ENCODE measurements at regions not wholly inside any gene's neighbourhood (a gene's known extent, or its start where the extent isn't known, plus 50 kb on each side); places are given as distances from the start of the nearest gene placed in this dataset.
A peak's percentile ranks its signal among the peaks of the same experiment; 100 is the strongest.

GRCh38 chr1:219358080-219358479 is 184.4 kb downstream of the LYPLAL1 start:
- DNase-seq = no peak

- no peak for DNase-seq
Observed at GRCh38 chr1:219354962-219355361, 181.3 kb downstream of the LYPLAL1 start.

- no peak for DNase-seq
Observed at GRCh38 chr1:219352961-219353651, 179.4 kb downstream of the LYPLAL1 start.

- DNase-seq = no peak
Observed at GRCh38 chr1:219350172-219350931, 176.7 kb downstream of the LYPLAL1 start.

DNA sequence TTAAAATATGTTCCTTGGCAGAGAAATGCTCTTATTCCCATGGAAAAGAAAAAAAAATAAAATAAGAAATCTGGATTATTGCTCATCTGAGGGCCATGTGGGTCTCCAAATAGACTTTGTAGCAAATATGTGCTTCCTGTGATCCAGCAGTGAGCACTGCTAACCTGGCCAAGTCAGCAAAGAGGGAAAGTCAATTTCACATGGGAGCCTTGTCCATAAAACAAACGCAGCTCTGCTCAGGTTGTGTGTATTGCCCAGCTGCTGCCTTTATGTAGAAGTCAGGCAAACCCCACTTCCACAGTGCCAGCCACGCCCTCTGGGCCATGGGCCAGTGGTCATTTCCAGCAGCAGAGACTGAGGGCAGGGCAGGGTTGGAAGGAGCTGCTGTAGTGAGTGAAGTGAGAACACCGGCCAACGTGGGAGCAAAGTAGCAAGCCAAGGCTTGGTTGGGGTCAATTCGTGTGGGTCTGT is 174.3 kb downstream of the LYPLAL1 start:
- peak in 1 of 56 donors; percentile 0 for DNase-seq

GRCh38 chr1:219347376-219347775 is 173.7 kb downstream of the LYPLAL1 start:
- no peak for DNase-seq

DNA sequence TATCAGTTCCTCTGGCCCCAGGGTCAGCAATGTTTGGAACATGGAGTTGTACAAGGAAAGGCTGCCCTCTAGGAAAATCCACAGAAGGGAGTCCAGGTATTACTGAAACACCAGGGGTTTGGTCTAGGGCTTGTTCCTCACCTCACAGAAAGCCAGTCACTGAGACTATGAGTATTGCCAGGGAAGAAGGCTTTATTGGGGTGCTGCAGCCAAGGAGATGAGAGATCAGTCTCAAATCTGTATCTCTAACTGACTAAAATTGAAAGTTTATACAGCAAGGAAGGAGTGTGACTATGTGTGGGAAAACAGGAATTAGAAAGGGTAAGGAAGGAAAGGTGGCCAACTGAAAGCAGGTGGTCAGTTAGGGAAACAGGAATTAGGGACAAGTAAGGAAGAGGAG is 172.3 kb downstream of the LYPLAL1 start:
- DNase-seq = no peak

- no peak for DNase-seq
Observed at GRCh38 chr1:219342836-219343235, 169.2 kb downstream of the LYPLAL1 start.

DNA sequence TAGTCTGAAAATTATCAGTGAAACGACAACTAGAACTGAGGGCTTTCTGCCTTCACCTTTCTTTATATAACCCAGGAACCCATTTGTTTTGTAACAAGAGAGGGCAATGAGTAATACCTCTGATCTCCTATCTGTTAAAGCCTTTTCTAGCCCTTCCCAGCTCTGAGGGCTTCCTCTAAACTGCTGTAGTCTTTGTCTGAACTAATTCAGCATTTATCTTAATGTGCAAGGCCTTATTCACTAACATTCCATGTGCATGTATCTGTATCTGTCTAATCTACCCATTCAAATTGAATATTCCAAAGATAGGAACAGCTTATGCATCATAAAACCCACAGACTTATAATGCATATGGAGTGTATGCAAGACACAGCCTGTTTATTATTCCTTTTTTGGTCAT is 167.1 kb downstream of the LYPLAL1 start:
- no peak for DNase-seq

GRCh38 chr1:219339466-219339865 is 165.8 kb downstream of the LYPLAL1 start:
- no peak for DNase-seq

- no peak for DNase-seq
Observed at GRCh38 chr1:219337588-219337987, 163.9 kb downstream of the LYPLAL1 start.

DNA sequence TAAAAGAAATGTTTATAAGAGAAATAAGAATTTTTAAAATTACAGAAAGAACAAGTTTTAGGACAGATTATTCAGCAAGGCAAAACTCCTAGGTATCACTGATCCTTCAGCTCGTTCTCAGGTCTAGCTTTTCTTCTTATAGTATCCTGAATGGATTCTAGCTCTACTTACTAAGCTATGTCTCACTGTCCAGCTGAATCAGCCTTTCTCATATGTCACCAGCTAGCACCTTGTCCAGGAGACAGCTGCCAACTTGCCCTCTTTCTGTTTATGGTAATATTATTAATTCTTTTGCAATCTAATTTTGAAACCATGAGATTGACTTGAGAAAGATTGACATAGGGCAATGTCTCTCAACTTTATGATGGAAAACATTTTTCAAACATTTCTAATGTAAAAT is 159.9 kb downstream of the LYPLAL1 start:
- no peak for DNase-seq

GRCh38 chr1:219331424-219331823 is 157.7 kb downstream of the LYPLAL1 start:
- no peak for DNase-seq

- DNase-seq = no peak
Observed at GRCh38 chr1:219330669-219331068, 157.0 kb downstream of the LYPLAL1 start.

GRCh38 chr1:219330001-219330400 is 156.3 kb downstream of the LYPLAL1 start:
- no peak for DNase-seq

DNA sequence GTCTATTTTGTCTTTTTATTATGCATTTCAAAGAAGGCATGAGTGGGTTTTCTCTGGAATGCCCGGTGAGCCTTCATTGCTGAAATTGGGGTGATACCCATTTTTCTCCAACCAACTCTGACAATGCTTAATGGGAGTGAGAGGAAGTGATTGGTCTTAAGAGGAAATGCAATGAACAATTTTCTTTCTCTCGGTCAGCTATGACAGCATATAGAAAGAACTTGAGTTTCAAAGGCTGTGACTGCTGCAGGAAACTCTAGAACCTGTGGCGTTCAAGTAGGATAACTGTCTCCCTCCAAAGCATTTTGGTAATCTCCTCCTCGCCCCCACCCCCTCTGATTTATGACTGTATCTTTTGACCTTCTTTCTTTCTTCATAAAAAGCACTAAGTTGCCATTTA is 155.9 kb downstream of the LYPLAL1 start:
- DNase-seq = no peak

DNA sequence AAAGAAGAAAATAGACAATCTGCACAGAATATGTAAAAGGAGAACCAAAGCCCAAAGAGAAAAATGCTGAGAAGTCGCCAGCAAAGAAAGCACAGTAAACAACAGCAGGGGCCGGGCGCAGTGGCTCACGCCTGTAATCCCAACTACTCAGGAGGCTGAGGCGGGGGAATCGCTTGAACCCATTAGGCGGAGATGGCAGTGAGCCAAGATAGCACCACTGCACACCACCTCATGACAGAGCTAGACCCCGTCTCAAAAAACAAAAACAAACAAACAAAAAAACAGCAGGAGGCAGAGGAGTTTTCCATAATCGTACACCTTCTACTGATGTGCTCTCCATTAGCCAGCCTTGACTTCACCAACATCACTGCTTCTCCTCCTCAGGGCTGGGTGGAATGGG is 153.2 kb downstream of the LYPLAL1 start:
- DNase-seq = no peak

- no peak for DNase-seq
Observed at GRCh38 chr1:219325368-219325742, 151.7 kb downstream of the LYPLAL1 start.

DNA sequence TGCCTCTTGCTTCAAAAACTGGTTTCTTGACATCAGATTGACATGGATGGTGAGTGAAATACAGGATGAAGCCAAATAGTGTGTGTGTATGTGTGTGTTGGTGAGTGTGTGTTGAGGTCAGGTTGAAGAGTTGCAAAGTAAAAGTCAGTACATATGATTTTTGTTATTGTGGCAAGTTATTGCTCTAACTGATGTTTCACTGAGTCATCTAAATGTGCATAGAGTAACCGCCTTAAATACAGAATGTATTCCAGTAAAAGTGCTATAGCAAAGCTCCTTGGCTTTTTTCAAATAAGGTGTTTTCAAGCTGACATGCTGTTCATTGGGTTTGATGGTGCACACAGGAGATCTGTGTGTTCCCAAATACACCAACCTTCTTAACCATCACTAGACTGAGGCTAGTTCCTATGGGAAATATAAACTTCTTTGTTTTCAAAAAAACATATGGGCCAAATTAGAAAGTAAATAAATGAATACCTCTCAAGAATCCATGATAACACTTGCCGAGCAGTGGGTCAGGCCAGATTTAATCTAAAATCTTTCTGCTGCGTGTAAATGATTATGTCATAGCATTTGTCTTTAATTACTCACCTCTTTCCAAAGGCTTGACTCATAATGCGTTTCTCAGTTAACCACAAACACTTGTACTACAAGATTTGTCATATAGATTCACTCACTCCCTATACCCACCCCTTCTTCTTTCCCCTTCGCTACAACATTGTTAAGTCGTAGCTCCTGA is 151.1 kb downstream of the LYPLAL1 start:
- no peak for DNase-seq

DNA sequence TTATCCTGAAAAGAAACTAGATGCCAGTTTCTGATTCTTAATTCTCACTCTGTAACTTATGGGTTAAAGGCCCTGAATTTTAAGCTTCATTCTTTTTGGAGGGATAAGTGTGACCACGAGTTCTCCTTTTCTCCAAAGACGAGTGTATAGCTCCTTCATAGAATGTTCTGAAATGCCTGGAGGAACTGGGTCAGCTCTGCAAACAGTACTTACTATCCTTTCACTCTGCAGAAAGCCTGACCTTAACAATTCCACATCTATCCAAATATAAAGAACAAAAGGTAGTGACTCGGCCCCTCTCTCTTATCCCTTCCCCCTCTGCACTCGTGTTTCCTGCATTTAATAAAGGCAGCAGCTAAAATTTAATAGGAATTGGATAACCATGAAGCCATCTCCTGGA is 150.5 kb downstream of the LYPLAL1 start:
- no peak for DNase-seq

GRCh38 chr1:219323426-219323825 is 149.7 kb downstream of the LYPLAL1 start:
- no peak for DNase-seq

DNA sequence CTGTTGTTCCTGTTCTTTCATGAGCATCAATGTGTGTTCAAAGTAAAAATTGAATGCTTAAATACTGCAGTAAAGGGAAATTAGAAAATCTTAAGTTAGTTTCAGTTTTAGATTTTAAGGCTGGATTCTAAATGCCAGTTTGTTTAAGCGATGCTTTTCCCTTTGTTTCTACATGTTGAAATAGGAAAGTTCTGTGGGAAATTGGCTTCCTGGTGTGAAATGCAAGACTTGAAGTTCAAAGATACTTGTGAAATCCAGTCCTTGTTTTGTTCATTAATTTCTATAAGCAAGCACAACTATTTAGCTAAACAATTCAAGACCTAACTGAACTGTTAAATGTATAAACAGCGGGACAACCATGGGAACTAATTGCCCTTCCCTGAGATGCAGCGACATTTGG is 149.1 kb downstream of the LYPLAL1 start:
- no peak for DNase-seq

Measured in amygdala (tissue), 56 donors.